ENCODE measurements at regions not wholly inside any gene's neighbourhood (a gene's known extent, or its start where the extent isn't known, plus 50 kb on each side); places are given as distances from the start of the nearest gene placed in this dataset.

GRCh38 chr18:79583426-79583825 is 96.2 kb upstream of the CTDP1 start:
- no peak for DNase-seq (ENCODE audit: extremely low read depth, insufficient read length)
- Histone ChIP-seq H3K27me3 (replicated peaks; ENCODE audit: control insufficient read depth, insufficient read depth, low read length) (no peaks in the 10 kb centered on the region), H3K4me3 (replicated peaks; ENCODE audit: low read depth, low read length) (no peak overlapping the region), H3K36me3 (ENCODE audit: control insufficient read depth, insufficient read depth, low read length) (no peaks in the 10 kb centered on the region)
- TF ChIP-seq CTCF (IDR thresholded peaks at IDR 0.05; ENCODE audit: insufficient read depth, low read length, poor library complexity, severe bottlenecking), result no peak

GRCh38 chr18:79583984-79584401 is 95.6 kb upstream of the CTDP1 start:
- no peaks in the 10 kb centered on the region for H3K36me3 ChIP-seq (ENCODE audit: control insufficient read depth, insufficient read depth, low read length)
- no peak for DNase-seq (ENCODE audit: extremely low read depth, insufficient read length)
- TF ChIP-seq CTCF (IDR thresholded peaks at IDR 0.05; ENCODE audit: insufficient read depth, low read length, poor library complexity, severe bottlenecking), result no peak
- no peak overlapping the region for H3K4me3 ChIP-seq (replicated peaks; ENCODE audit: low read depth, low read length)
- no peaks in the 10 kb centered on the region for H3K27me3 ChIP-seq (replicated peaks; ENCODE audit: control insufficient read depth, insufficient read depth, low read length)

- no peak for TF ChIP-seq CTCF (IDR thresholded peaks at IDR 0.05; ENCODE audit: insufficient read depth, low read length, poor library complexity, severe bottlenecking)
- DNase-seq (ENCODE audit: extremely low read depth, insufficient read length), result no peak
- Histone ChIP-seq H3K36me3 (ENCODE audit: control insufficient read depth, insufficient read depth, low read length) (no peaks in the 10 kb centered on the region), H3K4me3 (replicated peaks; ENCODE audit: low read depth, low read length) (no peak overlapping the region), H3K27me3 (replicated peaks; ENCODE audit: control insufficient read depth, insufficient read depth, low read length) (no peaks in the 10 kb centered on the region)
Observed at GRCh38 chr18:79584491-79585394, 94.9 kb upstream of the CTDP1 start.

- no peak for TF ChIP-seq CTCF (IDR thresholded peaks at IDR 0.05; ENCODE audit: insufficient read depth, low read length, poor library complexity, severe bottlenecking)
- Histone ChIP-seq H3K36me3 (ENCODE audit: control insufficient read depth, insufficient read depth, low read length) (no peaks in the 10 kb centered on the region), H3K4me3 (replicated peaks; ENCODE audit: low read depth, low read length) (no peak overlapping the region), H3K27me3 (replicated peaks; ENCODE audit: control insufficient read depth, insufficient read depth, low read length) (no peaks in the 10 kb centered on the region)
- no peak for DNase-seq (ENCODE audit: extremely low read depth, insufficient read length)
Observed at GRCh38 chr18:79585395-79586370, 93.9 kb upstream of the CTDP1 start.

- no peak for DNase-seq (ENCODE audit: extremely low read depth, insufficient read length)
- no peaks in the 10 kb centered on the region for H3K36me3 ChIP-seq (ENCODE audit: control insufficient read depth, insufficient read depth, low read length)
- H3K27me3 ChIP-seq (replicated peaks; ENCODE audit: control insufficient read depth, insufficient read depth, low read length), result no peaks in the 10 kb centered on the region
- H3K4me3 ChIP-seq (replicated peaks; ENCODE audit: low read depth, low read length), result no peak overlapping the region
- TF ChIP-seq CTCF (IDR thresholded peaks at IDR 0.05; ENCODE audit: insufficient read depth, low read length, poor library complexity, severe bottlenecking), result no peak
Observed at GRCh38 chr18:79586436-79587225, 93.0 kb upstream of the CTDP1 start.
